Activated CD4-positive, alpha-beta memory T cell treated with anti-CD3 and anti-CD28 coated beads for 36 hours (primary cell): ENCODE measurements at regions not wholly inside any gene's neighbourhood (a gene's known extent, or its start where the extent isn't known, plus 50 kb on each side); places are given as distances from the start of the nearest gene placed in this dataset.

Source experiments
- CTCF ChIA-PET: fragments of 350-600 bp; sonication (Branson Sonifier 250); formaldehyde crosslinking; loops from one replicate; lab custom pipeline; 2021; ENCODE audit warnings: antibody characterized with exemption, inconsistent platforms; lab: Charles Lee
- POLR2A ChIA-PET: fragments of 350-600 bp; sonication (Branson Sonifier 250); formaldehyde crosslinking; loops from one replicate; lab custom pipeline; 2021; ENCODE audit warnings: antibody characterized with exemption; lab: Charles Lee
- DNase-seq: peaks from one replicate; pipeline ENCODE4 v3.0.0-alpha.2; 2020
- H3K27ac Mint-ChIP-seq: one replicate; pipeline ENCODE4 v1.8.0; 2021; ENCODE audit warnings: mixed read lengths
- H3K27me3 Mint-ChIP-seq: one replicate; pipeline ENCODE4 v1.8.0; 2021; ENCODE audit warnings: mixed read lengths
- H3K36me3 Mint-ChIP-seq: one replicate; pipeline ENCODE4 v1.8.0; 2021; ENCODE audit warnings: mixed read lengths
- H3K4me1 Mint-ChIP-seq: one replicate; pipeline ENCODE4 v1.8.0; 2021; ENCODE audit warnings: low read depth, mixed read lengths
- H3K4me3 Mint-ChIP-seq: one replicate; pipeline ENCODE4 v1.8.0; 2021; ENCODE audit warnings: mild to moderate bottlenecking, mixed read lengths
- H3K9me3 Mint-ChIP-seq: one replicate; pipeline ENCODE4 v1.8.0; 2021; ENCODE audit warnings: mixed read lengths
- intact Hi-C: fragments of 100-400 bp; cut with micrococcal nuclease; formaldehyde crosslinking; loops from one replicate; pipeline ENCODE4 v1.15.1; 2023

DNA sequence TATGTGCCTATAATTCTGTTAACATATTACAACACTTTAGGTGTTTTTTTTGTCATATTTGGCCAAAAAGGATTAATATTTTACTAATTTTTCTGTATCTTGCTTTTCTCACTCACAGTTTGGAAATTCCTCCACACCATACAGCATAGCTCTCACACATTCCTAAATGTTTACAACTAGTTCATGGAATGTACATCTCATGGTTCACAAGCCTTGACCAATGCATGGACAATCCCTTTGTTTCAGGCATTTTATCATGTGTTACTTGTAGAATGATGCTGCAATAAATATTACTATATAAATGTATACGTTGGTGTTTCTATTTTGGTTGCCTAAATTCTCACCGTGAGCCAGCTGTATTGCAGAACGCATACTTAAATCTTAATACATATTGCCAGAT, 80.5 kb upstream of the SPATA31C2 start:
- intact Hi-C loops: no loop called here
- no peaks in the 10 kb centered on the region for H3K4me1 Mint-ChIP-seq
- POLR2A ChIA-PET: no interaction called here
- CTCF ChIA-PET: no interaction called here
- H3K4me3 Mint-ChIP-seq: no peak overlapping the region
- peaks cover 4% of the 10 kb centered on the region for H3K9me3 Mint-ChIP-seq
- no peak overlapping the region for H3K27ac Mint-ChIP-seq
- peaks cover 18% of the 10 kb centered on the region for H3K27me3 Mint-ChIP-seq
- DNase-seq: no peak
- H3K36me3 Mint-ChIP-seq: no peaks in the 10 kb centered on the region

DNA sequence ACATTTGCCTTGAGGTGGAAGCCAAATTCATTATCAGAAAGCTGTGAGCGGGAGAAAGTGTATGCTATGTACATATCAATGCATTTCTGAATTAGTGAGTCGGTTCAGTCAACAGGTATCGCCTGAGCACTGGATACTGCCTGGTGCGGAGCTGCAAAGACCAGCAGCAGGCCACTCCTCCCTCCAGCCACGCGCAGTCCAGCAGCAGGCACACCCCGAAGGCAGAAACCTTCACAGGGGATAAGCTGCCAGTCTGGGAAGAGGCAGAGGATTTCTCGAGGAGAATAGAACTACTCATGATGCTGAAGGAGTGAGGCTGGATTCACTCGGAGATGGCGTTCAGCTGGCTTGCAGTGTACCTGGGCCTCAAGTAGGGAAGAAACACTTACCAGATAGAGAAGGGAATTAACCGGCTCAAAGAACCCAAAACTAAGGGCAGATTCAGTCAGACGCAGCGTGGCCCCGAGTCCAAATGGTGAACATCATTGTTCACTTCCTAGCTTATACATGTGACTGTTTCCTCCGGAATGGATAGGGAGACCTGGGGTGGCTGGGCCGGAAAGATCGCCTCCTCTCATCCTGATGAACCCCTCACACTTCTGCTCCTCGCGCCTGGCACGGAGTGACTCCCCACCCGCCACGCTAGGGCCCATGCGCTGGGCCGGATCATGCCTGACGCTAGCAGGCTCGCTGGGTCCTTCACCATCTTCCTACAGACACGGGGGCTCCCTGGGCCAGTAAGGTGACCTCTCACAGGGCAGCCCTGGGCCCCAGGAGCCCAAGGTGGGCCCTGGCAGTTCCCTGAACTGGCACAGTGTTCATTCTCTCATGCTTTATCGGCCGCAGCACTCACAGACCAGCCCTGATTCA, 78.1 kb upstream of the SPATA31C2 start:
- peaks cover 22% of the 10 kb centered on the region for H3K27me3 Mint-ChIP-seq
- no peaks in the 10 kb centered on the region for H3K4me1 Mint-ChIP-seq
- ChIA-PET CTCF (no interaction called here), POLR2A (no interaction called here)
- H3K36me3 Mint-ChIP-seq: no peaks in the 10 kb centered on the region
- H3K4me3 Mint-ChIP-seq: no peak overlapping the region
- peaks cover 9% of the 10 kb centered on the region for H3K9me3 Mint-ChIP-seq
- intact Hi-C loops: no loop called here
- no peak overlapping the region for H3K27ac Mint-ChIP-seq
- DNase-seq: no peak

DNA sequence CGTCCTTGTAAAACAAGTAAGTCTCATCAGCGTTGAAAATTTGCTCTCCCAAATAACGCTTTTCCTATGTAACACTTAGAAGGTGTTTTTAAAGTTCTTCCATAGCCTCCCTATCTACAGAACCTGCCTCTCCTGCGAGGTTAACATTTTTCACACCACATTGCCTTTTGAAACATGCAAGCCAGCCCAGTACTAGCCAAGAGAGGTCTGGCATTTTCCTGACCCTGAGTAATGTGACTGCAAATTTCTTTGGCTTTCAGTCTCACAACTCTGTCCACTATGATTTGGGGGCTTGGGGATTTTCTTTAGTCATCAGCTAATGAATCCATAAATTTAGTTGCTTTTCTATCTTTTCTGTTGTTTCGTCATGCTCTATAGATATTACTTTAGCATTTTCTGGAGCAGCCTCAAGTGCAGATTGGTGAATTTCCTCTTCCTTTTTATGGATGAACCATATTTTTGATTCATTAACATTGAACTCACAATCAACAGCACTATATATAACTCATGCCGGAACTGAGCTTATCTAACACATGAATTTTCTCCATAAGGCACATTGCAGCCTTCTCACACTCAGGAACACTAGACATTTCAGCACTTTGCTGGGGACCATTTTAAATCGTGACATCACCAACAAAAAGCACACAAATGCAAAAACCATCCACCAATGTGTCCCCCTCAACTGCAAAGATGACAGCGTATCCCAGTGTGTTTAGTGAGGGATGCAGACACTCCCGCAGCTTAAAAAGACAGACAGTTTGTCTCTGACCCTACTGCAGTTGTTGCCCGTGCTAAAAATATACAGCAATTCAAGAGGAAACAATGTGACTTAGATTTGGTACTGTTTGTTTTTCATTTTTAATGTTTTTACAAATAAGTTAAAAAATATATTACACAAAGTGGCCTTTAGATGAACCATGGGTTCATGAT, 77.2 kb upstream of the SPATA31C2 start:
- intact Hi-C loops: no loop called here
- H3K36me3 Mint-ChIP-seq: no peaks in the 10 kb centered on the region
- CTCF ChIA-PET: no interaction called here
- H3K4me3 Mint-ChIP-seq: no peak overlapping the region
- peaks cover 9% of the 10 kb centered on the region for H3K9me3 Mint-ChIP-seq
- H3K27me3 Mint-ChIP-seq: peaks cover 18% of the 10 kb centered on the region
- H3K4me1 Mint-ChIP-seq: no peaks in the 10 kb centered on the region
- DNase-seq: no peak
- H3K27ac Mint-ChIP-seq: no peak overlapping the region
- POLR2A ChIA-PET: no interaction called here

GRCh38 chr9:88202321-88202720, 64.0 kb upstream of the SPATA31C2 start:
- H3K4me1 Mint-ChIP-seq: no peaks in the 10 kb centered on the region
- ChIA-PET POLR2A (no interaction called here), CTCF (no interaction called here)
- H3K36me3 Mint-ChIP-seq: no peaks in the 10 kb centered on the region
- peaks cover 12% of the 10 kb centered on the region for H3K27me3 Mint-ChIP-seq
- no peaks in the 10 kb centered on the region for H3K9me3 Mint-ChIP-seq
- H3K27ac Mint-ChIP-seq: no peak overlapping the region
- H3K4me3 Mint-ChIP-seq: no peak overlapping the region
- no peak for DNase-seq
- intact Hi-C loops: no loop called here

GRCh38 chr9:88198341-88198807, 60.1 kb upstream of the SPATA31C2 start:
- Mint-ChIP-seq H3K27me3 (peaks cover 23% of the 10 kb centered on the region), H3K36me3 (no peaks in the 10 kb centered on the region), H3K27ac (no peak overlapping the region), H3K4me1 (no peaks in the 10 kb centered on the region), H3K9me3 (no peaks in the 10 kb centered on the region), H3K4me3 (no peak overlapping the region)
- ChIA-PET CTCF (no interaction called here), POLR2A (no interaction called here)
- intact Hi-C loops: no loop called here
- no peak for DNase-seq

- no peaks in the 10 kb centered on the region for H3K9me3 Mint-ChIP-seq
- no peaks in the 10 kb centered on the region for H3K36me3 Mint-ChIP-seq
- H3K27ac Mint-ChIP-seq: no peak overlapping the region
- CTCF ChIA-PET: no interaction called here
- DNase-seq: no peak
- POLR2A ChIA-PET: no interaction called here
- H3K4me1 Mint-ChIP-seq: no peaks in the 10 kb centered on the region
- no peak overlapping the region for H3K4me3 Mint-ChIP-seq
- H3K27me3 Mint-ChIP-seq: peaks cover 25% of the 10 kb centered on the region
- intact Hi-C loops: no loop called here
These were observed 59.6 kb upstream of the SPATA31C2 start for GRCh38 chr9:88197781-88198340.

DNA sequence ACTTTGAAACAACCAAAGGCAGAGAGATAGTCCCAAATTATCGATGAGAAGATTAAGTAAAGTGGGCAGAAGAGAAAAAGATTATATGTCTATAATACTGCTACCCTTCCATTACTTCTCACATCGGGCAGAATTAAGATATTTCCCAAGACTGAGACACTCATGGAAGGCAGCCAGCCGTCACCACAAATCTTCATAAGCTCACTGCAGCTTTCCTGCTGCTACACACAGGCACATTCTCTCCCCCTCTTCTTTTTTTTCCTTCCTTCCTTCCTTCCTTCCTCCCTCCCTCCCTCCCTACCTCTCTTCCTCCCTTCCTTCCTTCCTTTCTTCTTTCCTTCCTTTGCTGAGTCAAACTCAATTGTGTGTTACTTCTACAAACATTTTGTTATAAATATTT, 58.7 kb upstream of the SPATA31C2 start:
- CTCF ChIA-PET: no interaction called here

DNA sequence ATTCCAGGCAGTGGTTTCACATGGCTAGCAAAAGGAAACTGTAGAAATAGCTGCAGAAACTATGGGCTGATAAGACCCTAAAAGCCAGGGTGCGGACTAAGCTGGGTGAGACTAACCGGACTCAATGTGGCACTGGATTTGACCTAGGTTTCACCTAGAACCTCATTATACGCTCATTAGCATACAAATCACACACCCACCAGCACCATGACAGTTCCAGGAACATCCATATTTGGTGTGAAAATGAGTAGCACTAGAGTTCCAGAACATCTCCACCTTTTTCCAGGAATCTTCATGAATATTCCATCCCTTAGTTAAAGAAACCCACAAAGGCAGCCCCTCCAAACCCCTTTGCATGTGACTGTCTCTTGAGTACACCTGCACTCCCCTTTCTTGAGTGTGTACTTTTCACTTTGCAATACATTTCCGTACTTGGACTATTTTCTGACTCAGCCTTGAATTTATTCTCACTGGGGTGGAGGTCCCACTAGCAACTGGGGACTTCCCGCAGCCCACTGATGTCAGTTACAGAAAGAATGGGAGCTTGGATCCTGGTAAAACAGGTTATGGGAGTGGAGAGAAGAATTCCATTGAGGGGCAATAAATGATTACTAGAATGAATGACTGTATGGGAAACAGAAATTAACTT, 58.0 kb upstream of the SPATA31C2 start:
- Mint-ChIP-seq H3K27ac (no peak overlapping the region), H3K36me3 (no peaks in the 10 kb centered on the region), H3K27me3 (peaks cover 32% of the 10 kb centered on the region), H3K4me1 (no peaks in the 10 kb centered on the region), H3K4me3 (no peak overlapping the region), H3K9me3 (no peaks in the 10 kb centered on the region)
- ChIA-PET CTCF (no interaction called here), POLR2A (no interaction called here)
- no peak for DNase-seq
- intact Hi-C loops: no loop called here

More for the DNA sequence above, 58.7 kb upstream of the SPATA31C2 start:
- no peaks in the 10 kb centered on the region for H3K9me3 Mint-ChIP-seq
- no peak overlapping the region for H3K27ac Mint-ChIP-seq
- no peaks in the 10 kb centered on the region for H3K36me3 Mint-ChIP-seq
- intact Hi-C loops: no loop called here
- peaks cover 30% of the 10 kb centered on the region for H3K27me3 Mint-ChIP-seq
- no peak for DNase-seq
- POLR2A ChIA-PET: no interaction called here
- no peak overlapping the region for H3K4me3 Mint-ChIP-seq
- no peaks in the 10 kb centered on the region for H3K4me1 Mint-ChIP-seq

- Mint-ChIP-seq H3K9me3 (peaks cover 11% of the 10 kb centered on the region), H3K27ac (no peak overlapping the region), H3K27me3 (peaks cover 29% of the 10 kb centered on the region), H3K36me3 (no peaks in the 10 kb centered on the region), H3K4me3 (no peak overlapping the region), H3K4me1 (no peaks in the 10 kb centered on the region)
- ChIA-PET CTCF (no interaction called here), POLR2A (no interaction called here)
- no peak for DNase-seq
- intact Hi-C loops: no loop called here
These were observed 55.5 kb upstream of the SPATA31C2 start for GRCh38 chr9:88193766-88194165.

- CTCF ChIA-PET: no interaction called here
- H3K27me3 Mint-ChIP-seq: peaks cover 30% of the 10 kb centered on the region
- H3K9me3 Mint-ChIP-seq: peaks cover 11% of the 10 kb centered on the region
These were observed 53.2 kb upstream of the SPATA31C2 start for GRCh38 chr9:88191456-88191855.

DNA sequence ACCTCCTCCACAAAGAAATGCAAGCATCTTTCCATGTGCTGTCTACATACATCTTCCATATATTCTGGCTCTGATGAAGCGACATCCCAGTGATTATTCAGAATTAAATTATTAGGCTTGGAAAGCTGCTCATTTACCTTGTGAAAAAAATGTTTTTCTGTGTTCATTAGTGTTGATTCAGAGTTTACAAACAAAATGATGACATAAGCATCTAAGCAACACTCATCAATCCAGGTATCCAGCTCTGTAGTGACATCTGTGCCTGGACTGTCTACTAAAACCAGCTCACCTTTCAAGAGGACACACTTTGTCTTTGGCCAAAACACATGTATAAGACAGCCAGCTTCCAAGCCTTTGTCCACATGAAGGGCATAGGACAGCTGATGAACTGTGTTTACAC, 51.1 kb upstream of the SPATA31C2 start:
- Mint-ChIP-seq H3K4me3 (no peak overlapping the region), H3K4me1 (no peaks in the 10 kb centered on the region), H3K9me3 (peaks cover 11% of the 10 kb centered on the region), H3K27me3 (peaks cover 32% of the 10 kb centered on the region), H3K27ac (no peak overlapping the region), H3K36me3 (no peaks in the 10 kb centered on the region)
- DNase-seq: no peak
- CTCF ChIA-PET: no interaction called here
- POLR2A ChIA-PET: no interaction called here
- intact Hi-C loops: no loop called here

More at GRCh38 chr9:88191456-88191855, 53.2 kb upstream of the SPATA31C2 start:
- no peak for DNase-seq
- Mint-ChIP-seq H3K4me1 (no peaks in the 10 kb centered on the region), H3K27ac (no peak overlapping the region), H3K36me3 (no peaks in the 10 kb centered on the region), H3K4me3 (no peak overlapping the region)
- POLR2A ChIA-PET: no interaction called here
- intact Hi-C loops: no loop called here
